ENCODE measurements at regions not wholly inside any gene's neighbourhood (a gene's known extent, or its start where the extent isn't known, plus 50 kb on each side); places are given as distances from the start of the nearest gene placed in this dataset.

DNA sequence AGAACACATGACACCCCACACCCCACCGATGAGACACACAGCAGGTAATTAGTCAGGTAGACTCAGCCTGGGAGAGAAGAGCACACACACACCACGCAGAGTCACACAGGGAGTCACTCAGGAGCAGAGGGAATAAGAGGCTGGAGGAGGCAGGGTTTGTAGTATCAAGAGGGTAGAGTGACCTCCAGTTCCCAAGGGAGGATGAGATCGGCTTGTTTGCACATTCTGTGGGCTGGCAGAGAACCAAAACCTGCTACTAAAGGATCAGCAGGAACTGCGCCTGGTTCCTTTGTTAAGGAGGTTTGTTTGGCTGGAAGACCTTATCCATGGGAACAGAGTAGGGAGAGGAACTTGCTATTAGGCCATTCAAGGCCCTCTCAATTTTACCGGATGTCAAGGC is 281.4 kb upstream of the SLCO3A1 start:
- no peak overlapping the region for H3K27ac Mint-ChIP-seq
- DNase-seq: no peak
- H3K4me3 Mint-ChIP-seq: no peak overlapping the region
- TF ChIP-seq, protein P1, sequence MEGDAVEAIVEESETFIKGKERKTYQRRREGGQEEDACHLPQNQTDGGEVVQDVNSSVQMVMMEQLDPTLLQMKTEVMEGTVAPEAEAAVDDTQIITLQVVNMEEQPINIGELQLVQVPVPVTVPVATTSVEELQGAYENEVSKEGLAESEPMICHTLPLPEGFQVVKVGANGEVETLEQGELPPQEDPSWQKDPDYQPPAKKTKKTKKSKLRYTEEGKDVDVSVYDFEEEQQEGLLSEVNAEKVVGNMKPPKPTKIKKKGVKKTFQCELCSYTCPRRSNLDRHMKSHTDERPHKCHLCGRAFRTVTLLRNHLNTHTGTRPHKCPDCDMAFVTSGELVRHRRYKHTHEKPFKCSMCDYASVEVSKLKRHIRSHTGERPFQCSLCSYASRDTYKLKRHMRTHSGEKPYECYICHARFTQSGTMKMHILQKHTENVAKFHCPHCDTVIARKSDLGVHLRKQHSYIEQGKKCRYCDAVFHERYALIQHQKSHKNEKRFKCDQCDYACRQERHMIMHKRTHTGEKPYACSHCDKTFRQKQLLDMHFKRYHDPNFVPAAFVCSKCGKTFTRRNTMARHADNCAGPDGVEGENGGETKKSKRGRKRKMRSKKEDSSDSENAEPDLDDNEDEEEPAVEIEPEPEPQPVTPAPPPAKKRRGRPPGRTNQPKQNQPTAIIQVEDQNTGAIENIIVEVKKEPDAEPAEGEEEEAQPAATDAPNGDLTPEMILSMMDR (IDR thresholded peaks at IDR 0.05): no peak
- no peaks in the 10 kb centered on the region; the same call in 1 of the 2 replicates for H3K27me3 Mint-ChIP-seq (ENCODE audit: insufficient read depth)
- no peaks in the 10 kb centered on the region for H3K4me1 Mint-ChIP-seq (ENCODE audit: low read depth)
- no peaks in the 10 kb centered on the region for H3K36me3 Mint-ChIP-seq (ENCODE audit: low read depth)
- H3K9me3 Mint-ChIP-seq: no peaks in the 10 kb centered on the region

DNA sequence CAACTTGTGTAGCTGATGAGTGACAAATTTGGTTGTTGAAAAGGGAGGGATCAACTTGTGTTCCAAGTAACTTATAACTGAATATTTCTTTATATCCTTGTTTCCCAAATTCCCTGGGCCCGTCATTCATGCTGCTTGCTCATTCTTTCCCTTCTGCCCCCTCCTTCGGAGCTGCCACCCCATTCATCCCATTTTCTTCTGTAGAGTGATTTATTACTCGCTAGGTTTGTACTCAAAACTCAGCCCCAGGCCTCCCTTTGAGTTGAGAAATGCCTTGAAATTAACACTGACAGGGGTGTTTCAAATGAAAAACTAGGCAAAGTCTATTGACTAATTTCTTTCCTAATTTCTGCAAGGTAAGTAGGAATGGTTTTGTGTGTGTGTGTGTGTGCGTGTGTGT is 277.4 kb upstream of the SLCO3A1 start:
- no peak overlapping the region for H3K27ac Mint-ChIP-seq
- H3K36me3 Mint-ChIP-seq (ENCODE audit: low read depth): no peaks in the 10 kb centered on the region
- no peak for DNase-seq
- no peaks in the 10 kb centered on the region for H3K27me3 Mint-ChIP-seq (ENCODE audit: insufficient read depth)
- H3K4me1 Mint-ChIP-seq (ENCODE audit: low read depth): no peaks in the 10 kb centered on the region
- TF ChIP-seq, protein P1 (IDR thresholded peaks at IDR 0.05): no peak
- H3K9me3 Mint-ChIP-seq: no peaks in the 10 kb centered on the region
- H3K4me3 Mint-ChIP-seq: no peak overlapping the region

DNA sequence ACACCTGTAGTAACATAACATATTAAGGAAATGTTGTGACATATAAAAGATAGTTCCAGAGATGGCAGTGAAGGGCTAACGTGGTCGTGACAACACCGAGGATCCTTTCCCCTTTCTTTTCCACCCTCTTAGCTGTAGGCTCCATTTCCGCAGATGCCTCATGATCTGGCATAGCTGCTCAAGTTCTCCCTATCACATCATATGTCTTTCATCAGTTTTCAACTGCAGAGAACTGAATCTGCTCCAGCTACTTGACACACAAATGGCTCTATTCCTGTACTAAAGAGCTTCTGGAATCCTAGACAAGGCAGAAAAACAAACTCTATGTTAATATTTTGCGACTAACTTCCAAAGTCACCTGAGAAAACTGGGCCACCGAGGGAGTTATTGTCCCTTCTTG is 275.0 kb upstream of the SLCO3A1 start:
- Mint-ChIP-seq H3K4me1 (ENCODE audit: low read depth) (no peaks in the 10 kb centered on the region), H3K27me3 (ENCODE audit: insufficient read depth) (no peaks in the 10 kb centered on the region), H3K9me3 (no peaks in the 10 kb centered on the region), H3K27ac (no peak overlapping the region), H3K36me3 (ENCODE audit: low read depth) (no peaks in the 10 kb centered on the region), H3K4me3 (no peak overlapping the region)
- TF ChIP-seq, protein P1 (IDR thresholded peaks at IDR 0.05): no peak
- DNase-seq: no peak

DNA sequence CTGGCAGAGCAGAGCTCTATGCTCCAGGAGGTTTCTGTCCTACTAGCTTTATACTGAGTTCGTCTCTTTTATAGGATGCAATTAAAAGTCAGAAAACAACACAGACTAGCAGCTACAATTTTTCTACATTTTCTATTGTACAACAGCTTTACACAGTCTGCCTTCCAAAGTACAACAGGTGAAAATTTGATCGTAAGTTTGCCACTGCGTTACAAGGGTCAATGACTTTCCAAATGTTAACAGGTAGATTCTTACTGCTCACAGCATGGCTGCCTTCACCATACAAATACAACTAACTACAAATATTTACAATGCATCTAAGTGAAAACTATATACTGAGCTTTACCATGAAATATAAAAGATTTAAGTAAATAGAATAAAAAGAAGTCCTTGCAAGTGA is 268.6 kb upstream of the SLCO3A1 start:
- Mint-ChIP-seq H3K36me3 (ENCODE audit: low read depth) (no peaks in the 10 kb centered on the region), H3K9me3 (no peaks in the 10 kb centered on the region), H3K4me1 (ENCODE audit: low read depth) (no peaks in the 10 kb centered on the region), H3K27me3 (ENCODE audit: insufficient read depth) (no peaks in the 10 kb centered on the region; the same call in none of the 2 replicates), H3K4me3 (no peak overlapping the region), H3K27ac (no peak overlapping the region)
- DNase-seq: no peak
- TF ChIP-seq, protein P1 (IDR thresholded peaks at IDR 0.05): no peak

DNA sequence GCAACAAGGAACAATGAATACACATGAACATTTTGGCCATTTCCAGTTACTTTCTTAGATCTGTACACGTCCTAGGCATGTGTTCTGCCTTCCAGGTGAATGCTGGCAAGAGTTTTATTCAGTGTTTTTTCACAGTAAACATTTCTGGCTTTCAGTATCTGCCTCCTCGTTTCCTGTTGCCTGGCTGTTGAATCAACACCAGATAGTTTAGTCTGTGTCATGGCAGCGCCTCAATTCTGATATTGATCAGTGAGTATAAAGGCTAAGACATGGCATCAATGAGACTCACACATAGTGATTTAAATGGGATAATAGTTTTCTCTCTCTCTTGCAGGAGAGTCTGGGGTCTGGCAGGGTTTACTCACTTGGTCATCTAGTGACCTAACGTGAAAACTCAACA is 266.9 kb upstream of the SLCO3A1 start:
- Mint-ChIP-seq H3K36me3 (ENCODE audit: low read depth) (no peaks in the 10 kb centered on the region), H3K27ac (no peak overlapping the region), H3K27me3 (ENCODE audit: insufficient read depth) (no peaks in the 10 kb centered on the region; the same call in none of the 2 replicates), H3K4me1 (ENCODE audit: low read depth) (no peaks in the 10 kb centered on the region), H3K9me3 (no peaks in the 10 kb centered on the region), H3K4me3 (no peak overlapping the region)
- TF ChIP-seq, protein P1 (IDR thresholded peaks at IDR 0.05): no peak
- DNase-seq: no peak

DNA sequence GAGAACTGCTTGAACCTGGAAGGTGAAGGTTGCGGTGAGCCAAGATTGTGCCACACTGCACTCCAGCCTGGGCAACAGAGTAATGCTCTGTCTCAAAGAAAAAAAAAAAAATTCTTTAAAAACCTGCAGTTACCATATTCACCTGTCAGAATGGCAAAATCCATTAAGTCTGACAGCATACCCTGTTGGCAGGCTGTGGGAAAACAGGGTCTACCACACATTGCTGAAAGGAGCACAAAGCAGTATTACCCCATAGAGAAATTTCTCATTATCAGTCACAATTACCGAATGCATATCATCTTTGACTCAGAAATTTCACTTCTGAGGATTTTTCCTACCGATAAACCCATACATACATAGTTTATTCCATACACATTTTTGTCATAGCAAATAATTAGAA is 264.1 kb upstream of the SLCO3A1 start:
- TF ChIP-seq, protein P1 (IDR thresholded peaks at IDR 0.05): no peak
- H3K4me3 Mint-ChIP-seq: no peak overlapping the region
- H3K27ac Mint-ChIP-seq: no peak overlapping the region
- no peaks in the 10 kb centered on the region; the same call in none of the 2 replicates for H3K27me3 Mint-ChIP-seq (ENCODE audit: insufficient read depth)
- H3K36me3 Mint-ChIP-seq (ENCODE audit: low read depth): no peaks in the 10 kb centered on the region
- no peaks in the 10 kb centered on the region for H3K9me3 Mint-ChIP-seq
- DNase-seq: no peak
- no peaks in the 10 kb centered on the region for H3K4me1 Mint-ChIP-seq (ENCODE audit: low read depth)

All from HFFc6 (cell line).